ENCODE measurements at regions not wholly inside any gene's neighbourhood (a gene's known extent, or its start where the extent isn't known, plus 50 kb on each side); places are given as distances from the start of the nearest gene placed in this dataset.

DNA sequence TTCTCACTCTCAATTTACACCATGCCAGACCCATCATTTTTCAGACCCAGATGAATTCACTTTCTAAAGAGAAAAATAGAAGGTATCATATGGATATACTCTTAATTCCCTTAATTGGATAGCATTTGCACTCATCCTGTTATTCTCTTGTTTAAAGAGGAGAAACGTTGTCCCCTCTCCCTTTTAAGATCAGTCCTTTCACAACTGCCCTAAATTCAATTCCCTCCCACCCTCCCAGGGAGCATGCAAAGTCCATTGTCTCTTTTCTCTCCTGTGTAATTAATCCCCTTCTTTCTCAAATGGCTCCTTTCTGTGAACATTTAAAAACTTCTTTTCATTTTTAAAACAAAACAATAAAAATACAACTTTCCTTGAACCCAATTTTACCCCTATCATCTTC, 124.7 kb upstream of the TLL1 start:
- TF ChIP-seq ZNF184 (tag by site-specific recombination; IDR thresholded peaks at IDR 0.05) (no peak), ZEB2 (tag by site-specific recombination; IDR thresholded peaks at IDR 0.05) (no peak), ZNF133 (tag by site-specific recombination; IDR thresholded peaks at IDR 0.05) (no peak)
- TF ChIP-seq, protein P1, sequence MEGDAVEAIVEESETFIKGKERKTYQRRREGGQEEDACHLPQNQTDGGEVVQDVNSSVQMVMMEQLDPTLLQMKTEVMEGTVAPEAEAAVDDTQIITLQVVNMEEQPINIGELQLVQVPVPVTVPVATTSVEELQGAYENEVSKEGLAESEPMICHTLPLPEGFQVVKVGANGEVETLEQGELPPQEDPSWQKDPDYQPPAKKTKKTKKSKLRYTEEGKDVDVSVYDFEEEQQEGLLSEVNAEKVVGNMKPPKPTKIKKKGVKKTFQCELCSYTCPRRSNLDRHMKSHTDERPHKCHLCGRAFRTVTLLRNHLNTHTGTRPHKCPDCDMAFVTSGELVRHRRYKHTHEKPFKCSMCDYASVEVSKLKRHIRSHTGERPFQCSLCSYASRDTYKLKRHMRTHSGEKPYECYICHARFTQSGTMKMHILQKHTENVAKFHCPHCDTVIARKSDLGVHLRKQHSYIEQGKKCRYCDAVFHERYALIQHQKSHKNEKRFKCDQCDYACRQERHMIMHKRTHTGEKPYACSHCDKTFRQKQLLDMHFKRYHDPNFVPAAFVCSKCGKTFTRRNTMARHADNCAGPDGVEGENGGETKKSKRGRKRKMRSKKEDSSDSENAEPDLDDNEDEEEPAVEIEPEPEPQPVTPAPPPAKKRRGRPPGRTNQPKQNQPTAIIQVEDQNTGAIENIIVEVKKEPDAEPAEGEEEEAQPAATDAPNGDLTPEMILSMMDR (tag by site-specific recombination; IDR thresholded peaks at IDR 0.05), result no peak
- TF ChIP-seq, protein P2, sequence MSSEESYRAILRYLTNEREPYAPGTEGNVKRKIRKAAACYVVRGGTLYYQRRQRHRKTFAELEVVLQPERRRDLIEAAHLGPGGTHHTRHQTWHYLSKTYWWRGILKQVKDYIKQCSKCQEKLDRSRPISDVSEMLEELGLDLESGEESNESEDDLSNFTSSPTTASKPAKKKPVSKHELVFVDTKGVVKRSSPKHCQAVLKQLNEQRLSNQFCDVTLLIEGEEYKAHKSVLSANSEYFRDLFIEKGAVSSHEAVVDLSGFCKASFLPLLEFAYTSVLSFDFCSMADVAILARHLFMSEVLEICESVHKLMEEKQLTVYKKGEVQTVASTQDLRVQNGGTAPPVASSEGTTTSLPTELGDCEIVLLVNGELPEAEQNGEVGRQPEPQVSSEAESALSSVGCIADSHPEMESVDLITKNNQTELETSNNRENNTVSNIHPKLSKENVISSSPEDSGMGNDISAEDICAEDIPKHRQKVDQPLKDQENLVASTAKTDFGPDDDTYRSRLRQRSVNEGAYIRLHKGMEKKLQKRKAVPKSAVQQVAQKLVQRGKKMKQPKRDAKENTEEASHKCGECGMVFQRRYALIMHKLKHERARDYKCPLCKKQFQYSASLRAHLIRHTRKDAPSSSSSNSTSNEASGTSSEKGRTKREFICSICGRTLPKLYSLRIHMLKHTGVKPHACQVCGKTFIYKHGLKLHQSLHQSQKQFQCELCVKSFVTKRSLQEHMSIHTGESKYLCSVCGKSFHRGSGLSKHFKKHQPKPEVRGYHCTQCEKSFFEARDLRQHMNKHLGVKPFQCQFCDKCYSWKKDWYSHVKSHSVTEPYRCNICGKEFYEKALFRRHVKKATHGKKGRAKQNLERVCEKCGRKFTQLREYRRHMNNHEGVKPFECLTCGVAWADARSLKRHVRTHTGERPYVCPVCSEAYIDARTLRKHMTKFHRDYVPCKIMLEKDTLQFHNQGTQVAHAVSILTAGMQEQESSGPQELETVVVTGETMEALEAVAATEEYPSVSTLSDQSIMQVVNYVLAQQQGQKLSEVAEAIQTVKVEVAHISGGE (tag by site-specific recombination; conservative IDR thresholded peaks at IDR 0.05; ENCODE audit: low read depth), result no peak
- TF ChIP-seq, protein P3, sequence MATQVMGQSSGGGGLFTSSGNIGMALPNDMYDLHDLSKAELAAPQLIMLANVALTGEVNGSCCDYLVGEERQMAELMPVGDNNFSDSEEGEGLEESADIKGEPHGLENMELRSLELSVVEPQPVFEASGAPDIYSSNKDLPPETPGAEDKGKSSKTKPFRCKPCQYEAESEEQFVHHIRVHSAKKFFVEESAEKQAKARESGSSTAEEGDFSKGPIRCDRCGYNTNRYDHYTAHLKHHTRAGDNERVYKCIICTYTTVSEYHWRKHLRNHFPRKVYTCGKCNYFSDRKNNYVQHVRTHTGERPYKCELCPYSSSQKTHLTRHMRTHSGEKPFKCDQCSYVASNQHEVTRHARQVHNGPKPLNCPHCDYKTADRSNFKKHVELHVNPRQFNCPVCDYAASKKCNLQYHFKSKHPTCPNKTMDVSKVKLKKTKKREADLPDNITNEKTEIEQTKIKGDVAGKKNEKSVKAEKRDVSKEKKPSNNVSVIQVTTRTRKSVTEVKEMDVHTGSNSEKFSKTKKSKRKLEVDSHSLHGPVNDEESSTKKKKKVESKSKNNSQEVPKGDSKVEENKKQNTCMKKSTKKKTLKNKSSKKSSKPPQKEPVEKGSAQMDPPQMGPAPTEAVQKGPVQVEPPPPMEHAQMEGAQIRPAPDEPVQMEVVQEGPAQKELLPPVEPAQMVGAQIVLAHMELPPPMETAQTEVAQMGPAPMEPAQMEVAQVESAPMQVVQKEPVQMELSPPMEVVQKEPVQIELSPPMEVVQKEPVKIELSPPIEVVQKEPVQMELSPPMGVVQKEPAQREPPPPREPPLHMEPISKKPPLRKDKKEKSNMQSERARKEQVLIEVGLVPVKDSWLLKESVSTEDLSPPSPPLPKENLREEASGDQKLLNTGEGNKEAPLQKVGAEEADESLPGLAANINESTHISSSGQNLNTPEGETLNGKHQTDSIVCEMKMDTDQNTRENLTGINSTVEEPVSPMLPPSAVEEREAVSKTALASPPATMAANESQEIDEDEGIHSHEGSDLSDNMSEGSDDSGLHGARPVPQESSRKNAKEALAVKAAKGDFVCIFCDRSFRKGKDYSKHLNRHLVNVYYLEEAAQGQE (tag by site-specific recombination; IDR thresholded peaks at IDR 0.05), result no peak
